AG04449 (cell line): ENCODE measurements at regions not wholly inside any gene's neighbourhood (a gene's known extent, or its start where the extent isn't known, plus 50 kb on each side); places are given as distances from the start of the nearest gene placed in this dataset.

Source experiments
- CTCF ChIA-PET: fragments of 350-600 bp; formaldehyde crosslinking; extraction: SDS; loops from one replicate; lab custom pipeline; 2021; ENCODE audit warnings: antibody characterized with exemption; lab: Yijun Ruan, JAX
- POLR2A ChIA-PET: fragments of 400-600, 350-600 bp; formaldehyde crosslinking; extraction: SDS; loops from one replicate; lab custom pipeline; 2020; ENCODE audit warnings: antibody characterized with exemption, inconsistent platforms; lab: Yijun Ruan, JAX
- DNase-seq: peaks from one replicate; pipeline ENCODE4 v3.0.0-alpha.2; 2010; ENCODE audit warnings: low read depth, low spot score
- H3K4me3 ChIP-seq: 2 replicates; pipeline ENCODE4 v1.5.1; 2011; ENCODE audit warnings: low read depth, mild to moderate bottlenecking, control low read depth, low read length
- TF ChIP-seq, protein P1 (sequence below): IDR thresholded peaks from one replicate; pipeline ENCODE4 v1.5.1; 2011; ENCODE audit warnings: mild to moderate bottlenecking, moderate library complexity, low read length, control low read depth, inconsistent platforms; ENCODE audit not compliant: insufficient read depth; ENCODE audit errors: missing control alignments

- TF ChIP-seq, protein P1, sequence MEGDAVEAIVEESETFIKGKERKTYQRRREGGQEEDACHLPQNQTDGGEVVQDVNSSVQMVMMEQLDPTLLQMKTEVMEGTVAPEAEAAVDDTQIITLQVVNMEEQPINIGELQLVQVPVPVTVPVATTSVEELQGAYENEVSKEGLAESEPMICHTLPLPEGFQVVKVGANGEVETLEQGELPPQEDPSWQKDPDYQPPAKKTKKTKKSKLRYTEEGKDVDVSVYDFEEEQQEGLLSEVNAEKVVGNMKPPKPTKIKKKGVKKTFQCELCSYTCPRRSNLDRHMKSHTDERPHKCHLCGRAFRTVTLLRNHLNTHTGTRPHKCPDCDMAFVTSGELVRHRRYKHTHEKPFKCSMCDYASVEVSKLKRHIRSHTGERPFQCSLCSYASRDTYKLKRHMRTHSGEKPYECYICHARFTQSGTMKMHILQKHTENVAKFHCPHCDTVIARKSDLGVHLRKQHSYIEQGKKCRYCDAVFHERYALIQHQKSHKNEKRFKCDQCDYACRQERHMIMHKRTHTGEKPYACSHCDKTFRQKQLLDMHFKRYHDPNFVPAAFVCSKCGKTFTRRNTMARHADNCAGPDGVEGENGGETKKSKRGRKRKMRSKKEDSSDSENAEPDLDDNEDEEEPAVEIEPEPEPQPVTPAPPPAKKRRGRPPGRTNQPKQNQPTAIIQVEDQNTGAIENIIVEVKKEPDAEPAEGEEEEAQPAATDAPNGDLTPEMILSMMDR = no peak
- no peak for DNase-seq
- POLR2A ChIA-PET = interaction anchor here (0.7 kb wide), 1 partner anchor 822 kb away, joined by 3 read pairs; the partner anchor contains the start of gene DNAJC1
- CTCF ChIA-PET = no interaction called here
- H3K4me3 ChIP-seq = no peak overlapping the region
Measured at GRCh38 chr10:21181451-21181850, 284.3 kb upstream of the NEBL start.

GRCh38 chr10:21180604-21181003 lies 283.5 kb upstream of the NEBL start:
- TF ChIP-seq, protein P1 = no peak
- no peak for DNase-seq
- POLR2A ChIA-PET = no interaction called here
- no peak overlapping the region for H3K4me3 ChIP-seq
- CTCF ChIA-PET = no interaction called here

DNA sequence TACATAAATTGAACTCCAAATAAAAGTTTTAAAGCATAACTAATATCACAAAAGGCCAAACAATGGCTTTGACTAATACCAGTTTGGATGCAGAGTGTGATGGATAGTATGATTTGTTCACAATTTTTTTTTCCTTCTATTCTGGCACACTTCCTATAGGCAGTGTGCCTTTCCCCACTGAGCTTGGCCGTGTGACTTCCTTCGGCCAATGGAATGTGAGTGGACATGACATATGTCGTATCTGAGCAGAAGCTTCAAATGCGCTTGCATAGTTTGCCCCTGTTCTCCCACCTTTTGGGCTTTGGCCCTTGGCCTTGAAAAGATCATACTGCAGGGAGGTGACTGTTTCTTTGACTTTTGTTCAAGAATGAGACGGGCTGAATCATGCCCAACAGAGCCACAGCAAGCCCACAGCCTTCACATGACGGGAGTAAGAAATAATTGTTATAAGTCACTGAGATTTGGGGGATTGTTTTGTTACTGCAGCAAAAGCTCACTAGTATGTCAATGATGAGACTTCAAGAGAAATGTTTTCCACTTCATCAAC lies 279.9 kb upstream of the NEBL start:
- ChIA-PET CTCF (no interaction called here), POLR2A (no interaction called here)
- H3K4me3 ChIP-seq = no peak overlapping the region
- TF ChIP-seq, protein P1 = no peak
- DNase-seq = no peak

DNA sequence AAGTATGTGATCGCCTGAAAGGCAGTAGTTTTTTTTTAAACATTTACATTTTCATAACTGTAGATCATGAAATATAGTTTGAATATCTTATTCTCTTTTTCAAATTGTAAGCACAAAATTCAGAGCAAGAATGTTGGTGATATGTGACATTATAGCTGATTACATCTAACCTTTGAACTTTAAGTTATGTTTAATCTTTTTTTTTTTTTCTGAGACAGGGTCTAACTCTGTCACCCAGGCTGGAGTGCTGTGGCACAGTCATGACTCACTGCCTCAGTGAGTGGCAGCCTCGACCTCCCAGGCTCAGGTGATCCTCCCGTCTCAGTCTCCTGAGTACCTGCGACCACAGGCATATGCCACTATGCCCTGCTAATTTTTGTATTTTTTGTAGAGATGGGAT lies 278.7 kb upstream of the NEBL start:
- POLR2A ChIA-PET = no interaction called here
- DNase-seq = no peak
- TF ChIP-seq, protein P1 = no peak
- CTCF ChIA-PET = no interaction called here
- H3K4me3 ChIP-seq = no peak overlapping the region

- no peak overlapping the region for H3K4me3 ChIP-seq
- TF ChIP-seq, protein P1 = no peak
- ChIA-PET CTCF (no interaction called here), POLR2A (no interaction called here)
- no peak for DNase-seq
Measured at GRCh38 chr10:21174715-21175495, 277.8 kb upstream of the NEBL start.
